HG02973 (cell line): ENCODE measurements at regions not wholly inside any gene's neighbourhood (a gene's known extent, or its start where the extent isn't known, plus 50 kb on each side); places are given as distances from the start of the nearest gene placed in this dataset.

Experiments used
- ATAC-seq: cut with Tn5 transposase; IDR thresholded peaks from one replicate; pipeline ENCODE4 v1.9.1; 2021; ENCODE audit warnings: moderate library complexity; ENCODE audit not compliant: unreplicated experiment

- ATAC-seq, result no peak
Observed at GRCh38 chr5:52668544-52669185, 119.1 kb upstream of the ITGA1 start.

GRCh38 chr5:52672459-52672858, 115.3 kb upstream of the ITGA1 start:
- no peak for ATAC-seq

- ATAC-seq, result no peak
Observed at GRCh38 chr5:52673495-52673894, 114.2 kb upstream of the ITGA1 start.

- no peak for ATAC-seq
Observed at GRCh38 chr5:52674815-52675545, 112.7 kb upstream of the ITGA1 start.

GRCh38 chr5:52682492-52682891, 105.2 kb upstream of the ITGA1 start:
- no peak for ATAC-seq

- no peak for ATAC-seq
Observed at GRCh38 chr5:52684051-52684450, 103.7 kb upstream of the ITGA1 start.

- ATAC-seq, result no peak
Observed at GRCh38 chr5:52685566-52685965, 102.2 kb upstream of the ITGA1 start.

GRCh38 chr5:52685971-52686370, 101.7 kb upstream of the ITGA1 start:
- no peak for ATAC-seq

GRCh38 chr5:52690236-52690768, 97.4 kb upstream of the ITGA1 start:
- no peak for ATAC-seq

- no peak for ATAC-seq
Observed at GRCh38 chr5:52692039-52692438, 95.7 kb upstream of the ITGA1 start.

- no peak for ATAC-seq
Observed at GRCh38 chr5:52692606-52693005, 95.1 kb upstream of the ITGA1 start.

GRCh38 chr5:52693280-52693679, 94.4 kb upstream of the ITGA1 start:
- ATAC-seq, result peak; percentile 64

- ATAC-seq, result no peak
Observed at GRCh38 chr5:52693836-52694235, 93.9 kb upstream of the ITGA1 start.

GRCh38 chr5:52694648-52695047, 93.1 kb upstream of the ITGA1 start:
- no peak for ATAC-seq

GRCh38 chr5:52702877-52703276, 84.8 kb upstream of the ITGA1 start:
- ATAC-seq, result no peak

GRCh38 chr5:52703321-52703720, 84.4 kb upstream of the ITGA1 start:
- ATAC-seq, result no peak

GRCh38 chr5:52705720-52706119, 82.0 kb upstream of the ITGA1 start:
- ATAC-seq, result no peak

GRCh38 chr5:52706775-52707174, 80.9 kb upstream of the ITGA1 start:
- no peak for ATAC-seq

GRCh38 chr5:52707616-52708015, 80.1 kb upstream of the ITGA1 start:
- no peak for ATAC-seq

GRCh38 chr5:52708463-52708862, 79.3 kb upstream of the ITGA1 start:
- ATAC-seq, result no peak

- peak; percentile 82 for ATAC-seq
Observed at GRCh38 chr5:52709167-52709925, 78.4 kb upstream of the ITGA1 start.
